NCI-H2171 (cell line): ENCODE measurements at regions not wholly inside any gene's neighbourhood (a gene's known extent, or its start where the extent isn't known, plus 50 kb on each side); places are given as distances from the start of the nearest gene placed in this dataset.

ENCODE experiments used
- DNase-seq: peaks from one replicate; lab custom pipeline; 2025; lab: John Stamatoyannopoulos, UW

- DNase-seq, result no peak
Measured at GRCh38 chr15:88315221-88315878, 58.8 kb upstream of the NTRK3 start.

GRCh38 chr15:88312941-88313579 lies 56.5 kb upstream of the NTRK3 start:
- DNase-seq, result no peak

- no peak for DNase-seq
Measured at GRCh38 chr15:88309363-88309762, 52.8 kb upstream of the NTRK3 start.

GRCh38 chr15:88307344-88307743 lies 50.8 kb upstream of the NTRK3 start:
- DNase-seq, result no peak
